ENCODE measurements at regions not wholly inside any gene's neighbourhood (a gene's known extent, or its start where the extent isn't known, plus 50 kb on each side); places are given as distances from the start of the nearest gene placed in this dataset.

GRCh38 chr4:180539284-180539683 lies 1703.9 kb upstream of the TENM3 start:
- TF ChIP-seq FOS (IDR thresholded peaks at IDR 0.05; ENCODE audit: low read depth, low read length), result no peak
- no peak for TF ChIP-seq MXI1 (IDR thresholded peaks at IDR 0.05; ENCODE audit: borderline replicate concordance, low read depth, low read length)
- no peak for TF ChIP-seq CTCF (conservative IDR thresholded peaks at IDR 0.05; ENCODE audit: low read depth, low read length)
- no peak for TF ChIP-seq POLR2A (IDR thresholded peaks at IDR 0.05; ENCODE audit: low read depth, low read length)

Data from IMR-90 (cell line).